AG09319 (cell line): ENCODE measurements at regions not wholly inside any gene's neighbourhood (a gene's known extent, or its start where the extent isn't known, plus 50 kb on each side); places are given as distances from the start of the nearest gene placed in this dataset.

ENCODE experiments used
- DNase-seq: peaks from one replicate; pipeline ENCODE4 v3.0.0-alpha.2; 2010; ENCODE audit warnings: low read depth; ENCODE audit errors: extremely low read depth
- CTCF ChIP-seq: IDR thresholded peaks from 2 replicates; pipeline ENCODE4 v1.5.1; 2011; ENCODE audit warnings: low read depth, mild to moderate bottlenecking, inconsistent platforms, low read length, moderate library complexity

- DNase-seq = no peak
- TF ChIP-seq CTCF = no peak
Observed at GRCh38 chr20:59537991-59538390, 66.3 kb upstream of the PHACTR3 start.

GRCh38 chr20:59547596-59547995 lies 56.7 kb upstream of the PHACTR3 start:
- no peak for TF ChIP-seq CTCF
- no peak for DNase-seq
